IPS-18c (cell line): ENCODE measurements at regions not wholly inside any gene's neighbourhood (a gene's known extent, or its start where the extent isn't known, plus 50 kb on each side); places are given as distances from the start of the nearest gene placed in this dataset.
"Not testable (repeated sequence)": the region's sequence is repeated elsewhere in the genome, so short reads cannot be mapped to it uniquely, and the experiment has no call there.

ENCODE experiments used
- H3K4me3 ChIP-seq: 2 replicates; pipeline ENCODE4 v1.7.0; 2013; ENCODE audit warnings: low read depth, mild to moderate bottlenecking, low read length, moderate library complexity; ENCODE audit not compliant: insufficient read depth
- H3K9me3 ChIP-seq: one replicate; pipeline ENCODE4 v1.6.1; 2013; ENCODE audit warnings: mild to moderate bottlenecking, low read length, moderate library complexity; ENCODE audit not compliant: control insufficient read depth, insufficient read depth

GRCh38 chr1:120248726-120249427 is 72.6 kb upstream of the SEC22B start:
- not testable (repeated sequence) for H3K9me3 ChIP-seq, H3K4me3 ChIP-seq

DNA sequence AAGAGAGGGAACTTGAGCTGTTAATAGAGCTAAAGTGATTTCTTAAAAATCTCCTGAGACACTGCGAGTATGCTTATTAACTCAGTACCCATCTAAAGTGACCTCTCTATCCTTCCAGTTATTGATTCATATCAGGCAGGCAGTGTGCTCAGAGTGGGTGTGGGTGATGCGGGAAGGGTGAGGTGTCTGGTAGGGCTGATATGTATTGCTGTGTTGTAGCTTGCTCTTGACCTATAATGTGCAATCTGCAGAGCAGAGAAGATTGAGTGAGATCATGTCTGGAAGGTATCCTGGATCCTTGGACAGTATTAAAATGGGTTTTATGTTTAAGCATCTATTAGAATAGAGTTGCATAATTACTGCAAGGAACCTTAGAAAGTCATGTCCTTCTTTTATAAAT is 71.9 kb upstream of the SEC22B start:
- not testable (repeated sequence) for H3K9me3 ChIP-seq, H3K4me3 ChIP-seq

- H3K9me3 ChIP-seq = not testable (repeated sequence)
These were observed 67.5 kb upstream of the SEC22B start for GRCh38 chr1:120243867-120244266.

GRCh38 chr1:120242582-120242981 is 66.3 kb upstream of the SEC22B start:
- H3K4me3 ChIP-seq, H3K9me3 ChIP-seq: not testable (repeated sequence)

More at GRCh38 chr1:120243867-120244266, 67.5 kb upstream of the SEC22B start:
- H3K4me3 ChIP-seq = not testable (repeated sequence)

- H3K4me3 ChIP-seq, H3K9me3 ChIP-seq: not testable (repeated sequence)
These were observed 65.5 kb upstream of the SEC22B start for GRCh38 chr1:120241868-120242267.

DNA sequence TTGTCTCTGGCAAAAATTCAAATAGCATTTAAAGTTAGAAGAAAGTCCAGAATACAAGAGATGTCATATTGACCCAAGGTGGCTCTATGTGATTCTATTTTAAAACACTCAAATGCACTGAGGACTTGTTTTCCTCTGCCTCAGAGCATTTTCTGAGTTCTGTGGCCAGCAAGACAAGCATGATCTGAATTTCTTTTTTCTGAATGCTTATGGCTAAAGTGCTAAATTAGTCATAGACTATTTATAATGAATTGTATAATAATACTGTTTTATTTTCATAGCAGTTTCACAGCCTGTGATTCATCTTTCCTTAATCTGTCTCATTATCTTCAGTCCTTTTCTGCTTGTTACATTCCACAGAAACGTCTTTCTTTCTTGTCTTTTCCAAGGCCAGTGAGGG is 63.9 kb upstream of the SEC22B start:
- not testable (repeated sequence) for H3K9me3 ChIP-seq, H3K4me3 ChIP-seq

- not testable (repeated sequence) for H3K4me3 ChIP-seq, H3K9me3 ChIP-seq
These were observed 63.0 kb upstream of the SEC22B start for GRCh38 chr1:120239351-120239750.

DNA sequence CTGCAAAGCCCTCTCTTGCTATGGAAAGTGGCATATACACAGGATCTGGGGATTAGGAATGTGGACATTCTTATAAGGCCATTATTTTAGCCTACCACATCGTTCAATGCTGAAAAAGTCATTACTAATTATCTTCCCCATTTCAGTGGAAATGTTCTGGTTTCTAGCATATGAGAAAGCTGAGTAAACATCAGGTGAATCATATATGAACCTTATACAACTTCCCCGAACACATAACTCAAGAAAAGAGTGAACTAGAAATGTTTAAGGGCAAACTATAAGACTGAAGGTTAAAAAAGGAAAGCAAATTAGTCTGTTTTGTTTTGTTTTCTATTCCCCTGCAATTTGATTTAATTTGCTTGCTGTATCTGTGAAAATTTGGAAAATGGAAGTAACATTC is 62.5 kb upstream of the SEC22B start:
- H3K9me3 ChIP-seq, H3K4me3 ChIP-seq: not testable (repeated sequence)

GRCh38 chr1:120233661-120234018 is 57.3 kb upstream of the SEC22B start:
- not testable (repeated sequence) for H3K4me3 ChIP-seq, H3K9me3 ChIP-seq

- H3K4me3 ChIP-seq, H3K9me3 ChIP-seq: not testable (repeated sequence)
These were observed 56.7 kb upstream of the SEC22B start for GRCh38 chr1:120232834-120233660.

DNA sequence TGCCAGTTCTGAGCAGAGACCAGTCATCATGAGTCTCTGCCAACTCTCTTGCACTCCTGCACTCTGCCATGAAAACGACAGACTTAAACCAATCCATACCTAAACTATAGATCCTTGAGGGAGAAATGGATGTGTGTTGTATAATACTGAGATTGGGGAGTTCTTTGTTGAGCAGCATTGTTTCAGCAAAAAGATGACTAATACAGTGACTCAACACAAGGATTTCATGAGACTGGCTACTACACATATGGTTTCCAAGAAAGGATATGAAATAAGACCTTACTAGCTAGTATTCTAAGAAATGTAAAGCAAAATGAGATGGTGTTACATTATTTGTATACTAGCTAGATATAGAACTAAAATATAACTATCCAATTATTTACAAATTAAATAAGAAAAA is 53.5 kb upstream of the SEC22B start:
- H3K9me3 ChIP-seq, H3K4me3 ChIP-seq: not testable (repeated sequence)
